Heart left ventricle (tissue), 13 donors: ENCODE measurements at regions not wholly inside any gene's neighbourhood (a gene's known extent, or its start where the extent isn't known, plus 50 kb on each side); places are given as distances from the start of the nearest gene placed in this dataset.

Experiments used
- CTCF ChIP-seq, 12 donors: fragments of 200-600 bp; sonication (generic) in 4 of 12; IDR thresholded peaks; one replicate each; pipeline versions ENCODE4 v1.5.0 to v1.8.0; 2018 to 2022; ENCODE audit warnings: antibody characterized with exemption in 12 of 12, mild to moderate bottlenecking in 5 of 12
- POLR2A ChIP-seq, 2 donors: fragments of 450-650 bp; IDR thresholded peaks; one replicate each; pipeline ENCODE4 v1.6.1; 2017; ENCODE audit warnings: antibody characterized with exemption in 2 of 2, mild to moderate bottlenecking in 2 of 2, moderate library complexity in 2 of 2
- donor health status: ischemic (EF 13 %, LVEDD 7.1; RV severe dilation, severe dysfunction).
- donor health status: DM: no; HTN: yes; CAD: no.
- donor health status: DM: no; HTN: no; CAD: no.
- donor health status: ischemic (EF 25% LVEDD 6.9; RV normal size, moderate dysfunction).
- donor health status: ischemic (EF 25% LVEDD 5.7; RV mildly dilated, moderate dysfunction).
- donor health status: ischemic (EF 35%, LVEDD 5.7; RV mildly dilated, moderate dysfunction).
- donor health status: nonischemic (EF 11% LVEDD 7.7; RV severe dilation, severe dysfunction).
- donor health status: DM: yes; HTN: yes; CAD: no.
- donor health status: PGD.
- donor health status: ischemic (EF 29% LVEDD 5.4; RV normal size, mild dysfunction).
- donor health status: nonischemic (EF 23%, LVEDD 6.1; RV moderate dilation, normal function).

DNA sequence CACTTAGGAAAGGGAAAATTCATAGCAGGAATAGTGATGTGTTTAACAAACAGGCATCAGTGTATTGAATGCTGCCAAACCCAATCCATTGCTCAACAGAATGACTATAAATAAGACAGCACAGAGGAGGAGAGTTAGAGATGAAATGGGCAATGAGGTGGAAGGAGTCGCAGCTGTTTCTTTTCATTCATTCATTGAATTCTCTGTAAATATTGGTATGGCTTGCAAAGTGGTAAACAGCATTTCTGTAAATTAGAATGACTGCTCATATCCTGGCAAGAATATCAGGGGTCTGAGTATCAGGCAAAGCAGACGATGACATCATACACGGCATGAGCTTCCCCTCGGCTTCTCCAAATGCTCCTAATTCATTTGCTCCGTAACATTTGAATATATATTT lies 703.6 kb upstream of the SLC35B3 start:
- TF ChIP-seq POLR2A (IDR thresholded peaks at IDR 0.05), result no peak
- TF ChIP-seq CTCF (IDR thresholded peaks at IDR 0.05), result no peak
